ENCODE measurements at regions not wholly inside any gene's neighbourhood (a gene's known extent, or its start where the extent isn't known, plus 50 kb on each side); places are given as distances from the start of the nearest gene placed in this dataset.

DNA sequence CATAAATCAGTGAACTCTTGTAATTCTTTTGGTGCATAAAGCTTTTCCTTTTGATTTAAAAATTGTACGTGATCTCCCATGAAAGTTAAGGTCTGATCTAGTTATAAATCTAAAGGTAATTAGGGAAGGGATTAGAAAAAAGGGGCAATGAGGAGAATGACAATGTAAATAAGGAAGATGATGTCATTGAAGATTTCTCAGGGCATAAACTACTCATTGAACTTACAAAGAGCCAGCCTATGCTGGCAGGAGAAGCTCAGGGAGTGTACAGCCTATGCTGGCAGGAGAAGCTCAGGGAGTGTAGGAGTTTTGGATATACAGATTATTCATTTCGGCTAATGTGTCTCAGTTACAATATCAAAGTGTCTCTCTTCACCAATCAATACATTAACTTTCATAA is 1533.5 kb upstream of the ADGRL3 start (continued):
- TF ChIP-seq JUN (IDR thresholded peaks at IDR 0.05; ENCODE audit: low read depth, low read length) (no peak), CHD2 (IDR thresholded peaks at IDR 0.05; ENCODE audit: low read length) (no peak), TCF12 (IDR thresholded peaks at IDR 0.05; ENCODE audit: low read depth, low read length) (no peak), TAF7 (optimal IDR thresholded peaks at IDR 0.05; ENCODE audit: borderline replicate concordance, low read depth, low read length) (no peak), EP300 (IDR thresholded peaks at IDR 0.05; ENCODE audit: borderline replicate concordance in 1 of 2, low read depth in 2 of 2, low read length in 2 of 2) (no peak), MAFK (IDR thresholded peaks at IDR 0.05; ENCODE audit: low read depth, low read length) (no peak), TEAD4 (IDR thresholded peaks at IDR 0.05; ENCODE audit: low read depth, low read length) (no peak)
